ENCODE measurements at regions not wholly inside any gene's neighbourhood (a gene's known extent, or its start where the extent isn't known, plus 50 kb on each side); places are given as distances from the start of the nearest gene placed in this dataset.

DNA sequence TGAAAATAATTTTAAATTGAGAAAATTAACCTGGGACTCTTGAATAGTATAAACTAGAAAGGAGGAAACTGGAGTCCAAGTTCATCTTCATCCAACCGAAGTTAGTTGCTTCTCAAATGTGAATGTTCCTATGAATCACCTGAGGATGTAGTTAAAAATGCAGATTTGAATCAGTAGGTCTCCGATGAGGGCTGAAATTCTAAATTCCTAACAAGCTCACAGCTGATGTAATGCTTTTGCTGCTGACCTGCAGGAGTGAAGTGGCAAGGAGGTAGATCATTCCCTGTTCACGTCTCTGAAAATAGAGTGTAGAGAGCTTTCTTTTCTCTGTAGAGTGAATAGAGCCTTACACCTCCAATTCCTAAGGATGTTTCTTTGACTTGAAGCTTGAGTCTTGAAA is 685.5 kb downstream of the CPS1 start:
- Histone ChIP-seq H3K27me3 (ENCODE audit: control insufficient read depth, extremely low read depth, insufficient read depth, low read length) (no peaks in the 10 kb centered on the region), H3K9ac (ENCODE audit: control insufficient read depth, extremely low read depth, insufficient read depth, low read length) (no peak overlapping the region), H3K9me1 (ENCODE audit: control insufficient read depth, extremely low read depth, insufficient read depth, low read length) (no peaks in the 10 kb centered on the region), H3K36me3 (ENCODE audit: control insufficient read depth in 2 of 2, extremely low read depth in 1 of 2, insufficient read depth in 2 of 2, low read length in 2 of 2) (no peaks in the 10 kb centered on the region), H3K79me2 (ENCODE audit: control insufficient read depth, insufficient read depth, low read length) (no peaks in the 10 kb centered on the region), H3K4me3 (ENCODE audit: control insufficient read depth in 2 of 3, extremely low read depth in 1 of 3, insufficient read depth in 2 of 3, low read depth in 1 of 3, low read length in 3 of 3) (no peak overlapping the region), H3K4me2 (ENCODE audit: control insufficient read depth, extremely low read depth, insufficient read depth, low read depth, low read length) (no peak overlapping the region), H3K9me3 (ENCODE audit: control insufficient read depth, low read depth, low read length) (no peaks in the 10 kb centered on the region), H3K4me1 (ENCODE audit: control insufficient read depth, extremely low read depth, insufficient read depth, low read length) (no peaks in the 10 kb centered on the region), H2AFZ (ENCODE audit: control insufficient read depth, low read length) (no peak overlapping the region), H3K27ac (ENCODE audit: control insufficient read depth, insufficient read depth, low read length) (no peak overlapping the region), H4K20me1 (ENCODE audit: control insufficient read depth, extremely low read depth, insufficient read depth, low read length) (no peaks in the 10 kb centered on the region)
- dilution Hi-C loops (cut with MboI; ENCODE audit: extremely low pct_ligation_motif_present, low sequenced_read_pairs), result no loop called here
- DNase-seq (ENCODE audit: low read depth, low spot score) (no peak), FAIRE-seq (no peak)
- TF ChIP-seq EZH2 (IDR thresholded peaks at IDR 0.05; ENCODE audit: low read length) (no peak), CTCF (optimal IDR thresholded peaks at IDR 0.05 in 1 of 3, IDR thresholded peaks at IDR 0.05 in 1 of 3, conservative IDR thresholded peaks at IDR 0.05 in 1 of 3; ENCODE audit: extremely low read depth in 1 of 3, insufficient read depth in 2 of 3, low read length in 3 of 3) (no peak)

- no peak for FAIRE-seq
- Histone ChIP-seq H3K27me3 (ENCODE audit: control insufficient read depth, extremely low read depth, insufficient read depth, low read length) (no peaks in the 10 kb centered on the region), H3K79me2 (ENCODE audit: control insufficient read depth, insufficient read depth, low read length) (no peaks in the 10 kb centered on the region), H3K9me1 (ENCODE audit: control insufficient read depth, extremely low read depth, insufficient read depth, low read length) (no peaks in the 10 kb centered on the region), H3K27ac (ENCODE audit: control insufficient read depth, insufficient read depth, low read length) (no peak overlapping the region), H3K4me2 (ENCODE audit: control insufficient read depth, extremely low read depth, insufficient read depth, low read depth, low read length) (no peak overlapping the region), H3K9me3 (ENCODE audit: control insufficient read depth, low read depth, low read length) (no peaks in the 10 kb centered on the region), H4K20me1 (ENCODE audit: control insufficient read depth, extremely low read depth, insufficient read depth, low read length) (no peaks in the 10 kb centered on the region), H3K4me3 (ENCODE audit: control insufficient read depth in 2 of 3, extremely low read depth in 1 of 3, insufficient read depth in 2 of 3, low read depth in 1 of 3, low read length in 3 of 3) (no peak overlapping the region), H3K36me3 (ENCODE audit: control insufficient read depth in 2 of 2, extremely low read depth in 1 of 2, insufficient read depth in 2 of 2, low read length in 2 of 2) (no peaks in the 10 kb centered on the region), H3K4me1 (ENCODE audit: control insufficient read depth, extremely low read depth, insufficient read depth, low read length) (no peaks in the 10 kb centered on the region), H3K9ac (ENCODE audit: control insufficient read depth, extremely low read depth, insufficient read depth, low read length) (no peak overlapping the region), H2AFZ (ENCODE audit: control insufficient read depth, low read length) (no peak overlapping the region)
- dilution Hi-C loops (cut with MboI; ENCODE audit: extremely low pct_ligation_motif_present, low sequenced_read_pairs), result no loop called here
- no peak for TF ChIP-seq EZH2 (IDR thresholded peaks at IDR 0.05; ENCODE audit: low read length)
- TF ChIP-seq CTCF (optimal IDR thresholded peaks at IDR 0.05 in 1 of 3, IDR thresholded peaks at IDR 0.05 in 1 of 3, conservative IDR thresholded peaks at IDR 0.05 in 1 of 3; ENCODE audit: extremely low read depth in 1 of 3, insufficient read depth in 2 of 3, low read length in 3 of 3), result no peak
- no peak for DNase-seq (ENCODE audit: low read depth, low spot score)
Observed at GRCh38 chr2:211247751-211248150, 691.4 kb downstream of the CPS1 start.

Data from keratinocyte (primary cell).